Heart right ventricle (tissue), 16 donors: ENCODE measurements at regions not wholly inside any gene's neighbourhood (a gene's known extent, or its start where the extent isn't known, plus 50 kb on each side); places are given as distances from the start of the nearest gene placed in this dataset.

ENCODE experiments used
- ATAC-seq, 8 donors: fragments of 200-7000 bp; cut with Tn5 transposase; one replicate each; pipeline ENCODE4 v1.9.1; 2020; ENCODE audit warnings: mild to moderate bottlenecking in 8 of 8, moderate library complexity in 8 of 8, moderate number of reproducible peaks in 1 of 8
- DNase-seq, 2 donors: peaks; one replicate each; pipeline ENCODE4 v3.0.0-alpha.2; 2020
- H3K27ac ChIP-seq, 10 donors: fragments of 200-600 bp; sonication (generic) in 2 of 10; one replicate each; pipeline versions ENCODE4 v1.5.0 to v1.8.0; 2020 to 2022; ENCODE audit warnings: mild to moderate bottlenecking in 3 of 10
- H3K27me3 ChIP-seq, 7 donors: fragments of 200-600 bp; one replicate each; pipeline ENCODE4 v1.8.0; 2021 to 2022; ENCODE audit warnings: mild to moderate bottlenecking in 2 of 7
- H3K36me3 ChIP-seq, 9 donors: fragments of 200-600 bp; sonication (generic) in 1 of 9; one replicate each; pipeline versions ENCODE4 v1.5.0 to v1.8.0; 2020 to 2022; ENCODE audit warnings: mild to moderate bottlenecking in 2 of 9
- H3K4me1 ChIP-seq, 9 donors: fragments of 200-600 bp; sonication (generic) in 1 of 9; one replicate each; pipeline versions ENCODE4 v1.5.0 to v1.8.0; 2020 to 2022; ENCODE audit warnings: mild to moderate bottlenecking in 4 of 9
- H3K4me3 ChIP-seq, 10 donors: fragments of 200-600 bp; sonication (generic) in 2 of 10; one replicate each; pipeline versions ENCODE4 v1.5.0 to v1.8.0; 2020 to 2022; ENCODE audit warnings: mild to moderate bottlenecking in 7 of 10, moderate library complexity in 2 of 10
- H3K9me3 ChIP-seq, 11 donors: fragments of 200-600 bp in 10 of 11; sonication (generic) in 2 of 11; one replicate each; pipeline versions ENCODE4 v1.5.0 to v1.8.0; 2013 to 2022; ENCODE audit warnings: mild to moderate bottlenecking in 2 of 11, control low read depth in 1 of 11, moderate library complexity in 1 of 11
- WGBS, 2 donors: extraction: QIAGEN DNeasy Blood & Tissue Kit; methylation state at CpG; one replicate each; pipeline ENCODE4 v1.1.7; 2013; ENCODE audit warnings: inconsistent platforms in 1 of 2; 5-methylcytosine and 5-hydroxymethylcytosine counted together
- intact Hi-C, 10 donors: fragments of 100-400 bp; cut with DNase I; formaldehyde crosslinking; loops; one replicate each; pipeline versions ENCODE4 v1.11.1 to v1.14.2; 2022
- TF ChIP-seq, protein P1 (sequence below), 9 donors: fragments of 200-600 bp; sonication (generic) in 2 of 9; IDR thresholded peaks; one replicate each; pipeline versions ENCODE4 v1.5.0 to v1.8.0; 2021 to 2022; ENCODE audit warnings: antibody characterized with exemption in 9 of 9, mild to moderate bottlenecking in 5 of 9, moderate library complexity in 1 of 9
- donor health status: Arrhythmogenic right ventricular cardiomyopathy.
- donor health status: ischemic (EF 13 %, LVEDD 7.1; RV severe dilation, severe dysfunction).
- donor health status: healthy with polysubstance abuse.
- donor health status: DM: no; HTN: yes; CAD: no.
- donor health status: DM: no; HTN: no; CAD: no.
- donor health status: ischemic (EF 25% LVEDD 6.9; RV normal size, moderate dysfunction).
- donor health status: ischemic (EF 25% LVEDD 5.7; RV mildly dilated, moderate dysfunction).
- donor health status: healthy.
- donor health status: DM: yes; HTN: yes; CAD: no.
- donor health status: Ischemic cardiomyopathy.
- donor health status: ischemic (EF 35%, LVEDD 5.7; RV mildly dilated, moderate dysfunction).
- donor health status: nonischemic (EF 11% LVEDD 7.7; RV severe dilation, severe dysfunction).
- donor health status: DM: yes; HTN: yes; CAD: no.
- donor health status: PGD.
- donor health status: ischemic (EF 29% LVEDD 5.4; RV normal size, mild dysfunction).
- donor health status: nonischemic (EF 23%, LVEDD 6.1; RV moderate dilation, normal function).

DNA sequence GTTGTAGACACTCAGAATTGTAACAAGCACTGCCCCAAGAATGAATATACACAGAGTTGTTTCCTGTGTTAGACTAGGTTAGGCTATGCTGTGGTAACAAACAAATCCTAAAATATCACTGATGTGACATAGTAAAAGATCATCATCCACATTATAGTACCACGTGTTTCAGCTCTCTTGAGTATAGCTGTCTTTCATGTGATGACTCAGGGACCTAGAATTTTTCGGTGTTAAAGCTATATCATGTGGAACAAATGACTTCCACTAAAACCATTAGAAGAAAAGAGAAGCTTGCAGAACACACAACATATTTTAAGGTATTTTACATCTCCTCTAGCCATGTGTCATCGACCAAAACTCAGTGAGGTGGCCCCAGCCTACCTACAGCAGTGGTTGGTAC lies 307.9 kb upstream of the RBMS3 start:
- H3K4me3 ChIP-seq, result no peak overlapping the region
- ATAC-seq, result no peak
- H3K27ac ChIP-seq, result no peak overlapping the region
- TF ChIP-seq, protein P1, sequence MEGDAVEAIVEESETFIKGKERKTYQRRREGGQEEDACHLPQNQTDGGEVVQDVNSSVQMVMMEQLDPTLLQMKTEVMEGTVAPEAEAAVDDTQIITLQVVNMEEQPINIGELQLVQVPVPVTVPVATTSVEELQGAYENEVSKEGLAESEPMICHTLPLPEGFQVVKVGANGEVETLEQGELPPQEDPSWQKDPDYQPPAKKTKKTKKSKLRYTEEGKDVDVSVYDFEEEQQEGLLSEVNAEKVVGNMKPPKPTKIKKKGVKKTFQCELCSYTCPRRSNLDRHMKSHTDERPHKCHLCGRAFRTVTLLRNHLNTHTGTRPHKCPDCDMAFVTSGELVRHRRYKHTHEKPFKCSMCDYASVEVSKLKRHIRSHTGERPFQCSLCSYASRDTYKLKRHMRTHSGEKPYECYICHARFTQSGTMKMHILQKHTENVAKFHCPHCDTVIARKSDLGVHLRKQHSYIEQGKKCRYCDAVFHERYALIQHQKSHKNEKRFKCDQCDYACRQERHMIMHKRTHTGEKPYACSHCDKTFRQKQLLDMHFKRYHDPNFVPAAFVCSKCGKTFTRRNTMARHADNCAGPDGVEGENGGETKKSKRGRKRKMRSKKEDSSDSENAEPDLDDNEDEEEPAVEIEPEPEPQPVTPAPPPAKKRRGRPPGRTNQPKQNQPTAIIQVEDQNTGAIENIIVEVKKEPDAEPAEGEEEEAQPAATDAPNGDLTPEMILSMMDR (IDR thresholded peaks at IDR 0.05), result no peak
- H3K4me1 ChIP-seq, result no peaks in the 10 kb centered on the region
- H3K27me3 ChIP-seq, result no peaks in the 10 kb centered on the region
- WGBS, 2 donors, result 66 to 71% methylated on average over 3 of the region's 3 CpGs
- no peak for DNase-seq
- H3K9me3 ChIP-seq, result peaks cover 0 to 33% (median 7%) of the 10 kb centered on the region in 11 donors
- no peaks in the 10 kb centered on the region for H3K36me3 ChIP-seq
- intact Hi-C loops, result no loop called here

DNA sequence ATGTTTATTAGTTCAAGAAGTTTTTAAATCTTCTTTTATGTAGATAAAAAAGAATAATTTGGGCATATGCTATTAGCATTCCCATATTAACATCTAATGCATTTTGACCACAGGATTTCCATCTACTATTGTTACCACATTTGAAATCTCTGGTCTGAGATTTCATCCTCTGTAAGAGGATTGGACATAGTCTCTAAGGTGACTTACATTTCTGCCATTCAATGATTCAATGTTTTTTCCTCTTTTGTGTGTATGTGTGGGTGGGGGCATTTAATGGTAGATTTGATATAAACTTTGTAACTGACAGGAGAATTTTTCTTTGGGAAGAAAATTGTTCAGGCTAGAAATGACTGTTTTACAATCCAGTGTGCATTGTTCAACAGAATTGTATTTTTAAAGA lies 307.3 kb upstream of the RBMS3 start:
- DNase-seq (no peak), ATAC-seq (no peak)
- Histone ChIP-seq H3K4me3 (no peak overlapping the region), H3K36me3 (no peaks in the 10 kb centered on the region), H3K27ac (no peak overlapping the region), H3K4me1 (no peaks in the 10 kb centered on the region), H3K27me3 (no peaks in the 10 kb centered on the region), H3K9me3 (peaks cover 0 to 26% (median 7%) of the 10 kb centered on the region in 11 donors)
- TF ChIP-seq, protein P1 (IDR thresholded peaks at IDR 0.05), result no peak
- intact Hi-C loops, result no loop called here

DNA sequence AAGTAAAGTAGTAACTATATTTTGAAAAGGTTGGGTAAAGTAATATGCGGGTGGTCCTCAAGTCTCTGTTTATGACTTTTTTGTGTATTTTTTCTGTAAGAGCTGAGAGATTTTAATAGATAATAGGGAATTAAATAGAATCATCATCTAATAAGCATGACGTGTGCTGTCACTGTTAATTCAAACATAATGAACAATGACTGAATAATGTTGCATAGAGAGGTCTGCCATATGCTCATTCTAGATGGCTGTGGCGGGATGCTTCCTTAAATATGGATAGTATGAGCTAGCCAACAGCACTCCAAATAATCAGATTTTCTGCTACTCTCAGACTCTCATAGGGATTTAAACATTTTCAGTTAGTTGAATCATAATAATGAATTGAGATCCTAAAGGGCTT lies 302.8 kb upstream of the RBMS3 start:
- DNase-seq (no peak), ATAC-seq (no peak)
- TF ChIP-seq, protein P1 (IDR thresholded peaks at IDR 0.05), result no peak
- H3K27me3 ChIP-seq, result no peaks in the 10 kb centered on the region
- 58 to 63% methylated on average over 3 of the region's 3 CpGs for WGBS, 2 donors
- no peak overlapping the region for H3K4me3 ChIP-seq
- intact Hi-C loops, result no loop called here
- no peaks in the 10 kb centered on the region for H3K4me1 ChIP-seq
- H3K27ac ChIP-seq, result no peak overlapping the region
- H3K9me3 ChIP-seq, result no peaks in the 10 kb centered on the region
- no peaks in the 10 kb centered on the region for H3K36me3 ChIP-seq

DNA sequence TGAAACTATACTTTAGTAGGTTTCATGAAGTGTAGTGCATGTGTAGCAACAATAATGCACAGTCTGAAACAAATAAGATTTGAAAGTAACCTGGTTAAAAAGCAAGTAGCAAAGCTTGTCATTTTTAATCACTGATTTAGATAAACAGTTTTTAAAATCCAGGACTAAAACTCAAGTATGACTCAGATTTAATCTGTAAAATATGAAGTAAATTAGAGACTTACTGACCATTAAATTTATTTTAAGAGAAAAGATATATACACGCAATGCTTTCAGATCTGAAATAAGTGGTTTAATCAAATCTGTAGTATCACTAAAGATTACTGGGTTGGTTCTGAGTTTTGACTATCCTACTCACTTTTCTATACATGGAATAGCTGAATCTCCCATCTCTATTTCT lies 300.7 kb upstream of the RBMS3 start:
- Histone ChIP-seq H3K9me3 (no peaks in the 10 kb centered on the region), H3K4me3 (no peak overlapping the region), H3K27ac (no peak overlapping the region), H3K36me3 (no peaks in the 10 kb centered on the region), H3K27me3 (no peaks in the 10 kb centered on the region), H3K4me1 (no peaks in the 10 kb centered on the region)
- intact Hi-C loops, result no loop called here
- no peak for DNase-seq
- WGBS, 2 donors, result 89 to 95% methylated on average over 1 of the region's 1 CpG
- TF ChIP-seq, protein P1 (IDR thresholded peaks at IDR 0.05), result no peak
- ATAC-seq, result no peak

DNA sequence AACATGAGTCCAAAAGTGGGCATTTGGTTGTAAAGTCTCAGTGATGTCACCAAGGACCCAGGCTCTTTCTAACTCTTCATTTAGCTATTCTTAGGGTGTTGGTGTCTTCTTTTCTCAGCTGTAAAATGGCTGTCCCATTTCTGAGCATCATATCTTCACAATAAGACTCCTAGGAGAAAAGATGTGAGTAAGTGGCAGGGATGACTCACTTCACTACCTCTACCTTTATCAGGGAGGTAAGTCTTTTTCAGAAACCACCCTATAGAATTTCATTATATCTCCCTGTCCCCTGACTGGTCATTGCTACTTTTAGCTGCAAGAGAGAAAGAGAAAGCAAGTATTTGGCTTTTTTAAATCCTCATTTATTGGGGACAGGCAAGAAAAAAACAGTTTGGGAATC lies 300.2 kb upstream of the RBMS3 start:
- Histone ChIP-seq H3K27ac (no peak overlapping the region), H3K4me1 (no peaks in the 10 kb centered on the region), H3K27me3 (no peaks in the 10 kb centered on the region), H3K4me3 (no peak overlapping the region), H3K36me3 (no peaks in the 10 kb centered on the region), H3K9me3 (peaks cover 0 to 4% (median 0%) of the 10 kb centered on the region in 11 donors)
- DNase-seq, result no peak
- TF ChIP-seq, protein P1 (IDR thresholded peaks at IDR 0.05), result no peak
- intact Hi-C loops, result no loop called here
- no peak for ATAC-seq
